ENCODE measurements at regions not wholly inside any gene's neighbourhood (a gene's known extent, or its start where the extent isn't known, plus 50 kb on each side); places are given as distances from the start of the nearest gene placed in this dataset.

GRCh38 chr14:65920996-65921395 is 508.5 kb downstream of the FUT8 start:
- TF ChIP-seq CSDC2 (CRISPR knock-in tag; IDR thresholded peaks at IDR 0.05) (no peak), PPARA (CRISPR knock-in tag; IDR thresholded peaks at IDR 0.05; ENCODE audit: borderline replicate concordance) (no peak), PATZ1 (CRISPR knock-in tag; IDR thresholded peaks at IDR 0.05; ENCODE audit: borderline replicate concordance) (no peak)

Measured in SK-N-SH treated with all-trans-retinoic acid at 6 μM for 48 hours (cell line).